ENCODE measurements at regions not wholly inside any gene's neighbourhood (a gene's known extent, or its start where the extent isn't known, plus 50 kb on each side); places are given as distances from the start of the nearest gene placed in this dataset.

DNA sequence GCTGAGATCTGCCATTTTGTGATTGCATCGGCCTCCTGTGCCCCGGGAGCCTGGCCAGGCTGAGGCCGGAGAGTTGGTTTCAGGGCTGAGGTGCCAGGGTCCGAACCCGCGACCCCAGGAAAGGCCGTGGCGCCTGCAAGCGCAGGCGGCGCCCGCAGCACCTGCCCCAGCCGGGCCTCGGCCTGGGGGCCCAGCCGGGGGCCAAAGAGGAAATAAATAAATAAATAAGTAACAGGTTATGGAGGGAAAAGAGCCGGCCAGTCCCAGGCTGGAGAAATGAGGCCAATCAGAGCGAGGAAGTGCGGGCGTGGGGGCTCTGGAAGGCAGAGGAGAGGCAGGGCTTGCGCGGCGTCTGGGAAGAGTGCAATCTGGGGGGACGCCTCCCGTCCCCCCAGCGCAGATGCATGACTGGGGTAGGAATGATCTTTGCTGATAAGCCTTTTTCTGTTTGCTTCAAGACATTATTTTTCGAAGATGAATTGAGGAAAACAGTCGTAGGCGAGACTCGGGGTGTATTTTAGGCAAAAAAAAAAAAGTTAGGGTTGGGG, 145.6 kb upstream of the ZNF536 start (continued):
- peak; percentile 77 for TF ChIP-seq KLF8 (tag by site-specific recombination; IDR thresholded peaks at IDR 0.05)
- no peak for TF ChIP-seq ZNF16 (tag by site-specific recombination; IDR thresholded peaks at IDR 0.05; ENCODE audit: low read depth)
- TF ChIP-seq ZFP37 (tag by site-specific recombination; IDR thresholded peaks at IDR 0.05) = 0 out of 2 replicates have a peak, but pooled peaks have one; percentile 19
- peak; percentile 54; the same call in 1 of the 2 replicates for TF ChIP-seq ZNF629 (tag by site-specific recombination; IDR thresholded peaks at IDR 0.05)
- TF ChIP-seq SP2 (tag by site-specific recombination; IDR thresholded peaks at IDR 0.05) = peak; percentile 81
- TF ChIP-seq MZF1 (tag by site-specific recombination; IDR thresholded peaks at IDR 0.05; ENCODE audit: borderline replicate concordance) = peak; percentile 27; the same call in 1 of the 2 replicates
- TF ChIP-seq ZFP69B (tag by site-specific recombination; IDR thresholded peaks at IDR 0.05) = peak; percentile 79
- TF ChIP-seq ZEB2 (tag by site-specific recombination; IDR thresholded peaks at IDR 0.05) = peak; percentile 87
- TF ChIP-seq ZNF501 (tag by site-specific recombination; IDR thresholded peaks at IDR 0.05) = peak; percentile 57; the same call in 1 of the 2 replicates
- peak; percentile 37; the same call in 1 of the 2 replicates for TF ChIP-seq ZFHX2 (tag by site-specific recombination; conservative IDR thresholded peaks at IDR 0.05)
- TF ChIP-seq, protein P1, sequence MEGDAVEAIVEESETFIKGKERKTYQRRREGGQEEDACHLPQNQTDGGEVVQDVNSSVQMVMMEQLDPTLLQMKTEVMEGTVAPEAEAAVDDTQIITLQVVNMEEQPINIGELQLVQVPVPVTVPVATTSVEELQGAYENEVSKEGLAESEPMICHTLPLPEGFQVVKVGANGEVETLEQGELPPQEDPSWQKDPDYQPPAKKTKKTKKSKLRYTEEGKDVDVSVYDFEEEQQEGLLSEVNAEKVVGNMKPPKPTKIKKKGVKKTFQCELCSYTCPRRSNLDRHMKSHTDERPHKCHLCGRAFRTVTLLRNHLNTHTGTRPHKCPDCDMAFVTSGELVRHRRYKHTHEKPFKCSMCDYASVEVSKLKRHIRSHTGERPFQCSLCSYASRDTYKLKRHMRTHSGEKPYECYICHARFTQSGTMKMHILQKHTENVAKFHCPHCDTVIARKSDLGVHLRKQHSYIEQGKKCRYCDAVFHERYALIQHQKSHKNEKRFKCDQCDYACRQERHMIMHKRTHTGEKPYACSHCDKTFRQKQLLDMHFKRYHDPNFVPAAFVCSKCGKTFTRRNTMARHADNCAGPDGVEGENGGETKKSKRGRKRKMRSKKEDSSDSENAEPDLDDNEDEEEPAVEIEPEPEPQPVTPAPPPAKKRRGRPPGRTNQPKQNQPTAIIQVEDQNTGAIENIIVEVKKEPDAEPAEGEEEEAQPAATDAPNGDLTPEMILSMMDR (tag by site-specific recombination; IDR thresholded peaks at IDR 0.05) = peak; percentile 6; the same call in 1 of the 2 replicates
- TF ChIP-seq SCRT2 (tag by site-specific recombination; IDR thresholded peaks at IDR 0.05) = peak; percentile 99
- peak; percentile 78 for TF ChIP-seq SP7 (tag by site-specific recombination; IDR thresholded peaks at IDR 0.05)
- TF ChIP-seq KLF1 (tag by site-specific recombination; IDR thresholded peaks at IDR 0.05) = no peak
- TF ChIP-seq ZNF660 (tag by site-specific recombination; IDR thresholded peaks at IDR 0.05) = peak; percentile 86
- TF ChIP-seq, protein P2, sequence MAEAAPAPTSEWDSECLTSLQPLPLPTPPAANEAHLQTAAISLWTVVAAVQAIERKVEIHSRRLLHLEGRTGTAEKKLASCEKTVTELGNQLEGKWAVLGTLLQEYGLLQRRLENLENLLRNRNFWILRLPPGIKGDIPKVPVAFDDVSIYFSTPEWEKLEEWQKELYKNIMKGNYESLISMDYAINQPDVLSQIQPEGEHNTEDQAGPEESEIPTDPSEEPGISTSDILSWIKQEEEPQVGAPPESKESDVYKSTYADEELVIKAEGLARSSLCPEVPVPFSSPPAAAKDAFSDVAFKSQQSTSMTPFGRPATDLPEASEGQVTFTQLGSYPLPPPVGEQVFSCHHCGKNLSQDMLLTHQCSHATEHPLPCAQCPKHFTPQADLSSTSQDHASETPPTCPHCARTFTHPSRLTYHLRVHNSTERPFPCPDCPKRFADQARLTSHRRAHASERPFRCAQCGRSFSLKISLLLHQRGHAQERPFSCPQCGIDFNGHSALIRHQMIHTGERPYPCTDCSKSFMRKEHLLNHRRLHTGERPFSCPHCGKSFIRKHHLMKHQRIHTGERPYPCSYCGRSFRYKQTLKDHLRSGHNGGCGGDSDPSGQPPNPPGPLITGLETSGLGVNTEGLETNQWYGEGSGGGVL (tag by site-specific recombination; IDR thresholded peaks at IDR 0.05) = peak; percentile 70
- peak; percentile 46 for TF ChIP-seq ZBTB21 (tag by site-specific recombination; IDR thresholded peaks at IDR 0.05)
- TF ChIP-seq, protein P3, sequence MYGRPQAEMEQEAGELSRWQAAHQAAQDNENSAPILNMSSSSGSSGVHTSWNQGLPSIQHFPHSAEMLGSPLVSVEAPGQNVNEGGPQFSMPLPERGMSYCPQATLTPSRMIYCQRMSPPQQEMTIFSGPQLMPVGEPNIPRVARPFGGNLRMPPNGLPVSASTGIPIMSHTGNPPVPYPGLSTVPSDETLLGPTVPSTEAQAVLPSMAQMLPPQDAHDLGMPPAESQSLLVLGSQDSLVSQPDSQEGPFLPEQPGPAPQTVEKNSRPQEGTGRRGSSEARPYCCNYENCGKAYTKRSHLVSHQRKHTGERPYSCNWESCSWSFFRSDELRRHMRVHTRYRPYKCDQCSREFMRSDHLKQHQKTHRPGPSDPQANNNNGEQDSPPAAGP (tag by site-specific recombination; IDR thresholded peaks at IDR 0.05) = peak; percentile 70; the same call in 1 of the 2 replicates
- TF ChIP-seq, protein P4, sequence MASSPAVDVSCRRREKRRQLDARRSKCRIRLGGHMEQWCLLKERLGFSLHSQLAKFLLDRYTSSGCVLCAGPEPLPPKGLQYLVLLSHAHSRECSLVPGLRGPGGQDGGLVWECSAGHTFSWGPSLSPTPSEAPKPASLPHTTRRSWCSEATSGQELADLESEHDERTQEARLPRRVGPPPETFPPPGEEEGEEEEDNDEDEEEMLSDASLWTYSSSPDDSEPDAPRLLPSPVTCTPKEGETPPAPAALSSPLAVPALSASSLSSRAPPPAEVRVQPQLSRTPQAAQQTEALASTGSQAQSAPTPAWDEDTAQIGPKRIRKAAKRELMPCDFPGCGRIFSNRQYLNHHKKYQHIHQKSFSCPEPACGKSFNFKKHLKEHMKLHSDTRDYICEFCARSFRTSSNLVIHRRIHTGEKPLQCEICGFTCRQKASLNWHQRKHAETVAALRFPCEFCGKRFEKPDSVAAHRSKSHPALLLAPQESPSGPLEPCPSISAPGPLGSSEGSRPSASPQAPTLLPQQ (tag by site-specific recombination; IDR thresholded peaks at IDR 0.05) = peak; percentile 86
- TF ChIP-seq, protein P5, sequence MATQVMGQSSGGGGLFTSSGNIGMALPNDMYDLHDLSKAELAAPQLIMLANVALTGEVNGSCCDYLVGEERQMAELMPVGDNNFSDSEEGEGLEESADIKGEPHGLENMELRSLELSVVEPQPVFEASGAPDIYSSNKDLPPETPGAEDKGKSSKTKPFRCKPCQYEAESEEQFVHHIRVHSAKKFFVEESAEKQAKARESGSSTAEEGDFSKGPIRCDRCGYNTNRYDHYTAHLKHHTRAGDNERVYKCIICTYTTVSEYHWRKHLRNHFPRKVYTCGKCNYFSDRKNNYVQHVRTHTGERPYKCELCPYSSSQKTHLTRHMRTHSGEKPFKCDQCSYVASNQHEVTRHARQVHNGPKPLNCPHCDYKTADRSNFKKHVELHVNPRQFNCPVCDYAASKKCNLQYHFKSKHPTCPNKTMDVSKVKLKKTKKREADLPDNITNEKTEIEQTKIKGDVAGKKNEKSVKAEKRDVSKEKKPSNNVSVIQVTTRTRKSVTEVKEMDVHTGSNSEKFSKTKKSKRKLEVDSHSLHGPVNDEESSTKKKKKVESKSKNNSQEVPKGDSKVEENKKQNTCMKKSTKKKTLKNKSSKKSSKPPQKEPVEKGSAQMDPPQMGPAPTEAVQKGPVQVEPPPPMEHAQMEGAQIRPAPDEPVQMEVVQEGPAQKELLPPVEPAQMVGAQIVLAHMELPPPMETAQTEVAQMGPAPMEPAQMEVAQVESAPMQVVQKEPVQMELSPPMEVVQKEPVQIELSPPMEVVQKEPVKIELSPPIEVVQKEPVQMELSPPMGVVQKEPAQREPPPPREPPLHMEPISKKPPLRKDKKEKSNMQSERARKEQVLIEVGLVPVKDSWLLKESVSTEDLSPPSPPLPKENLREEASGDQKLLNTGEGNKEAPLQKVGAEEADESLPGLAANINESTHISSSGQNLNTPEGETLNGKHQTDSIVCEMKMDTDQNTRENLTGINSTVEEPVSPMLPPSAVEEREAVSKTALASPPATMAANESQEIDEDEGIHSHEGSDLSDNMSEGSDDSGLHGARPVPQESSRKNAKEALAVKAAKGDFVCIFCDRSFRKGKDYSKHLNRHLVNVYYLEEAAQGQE (tag by site-specific recombination; IDR thresholded peaks at IDR 0.05) = 0 out of 2 replicates have a peak, but pooled peaks have one; percentile 36
- peak; percentile 98 for TF ChIP-seq ZBTB8A (tag by site-specific recombination; IDR thresholded peaks at IDR 0.05)
- TF ChIP-seq ZNF114 (tag by site-specific recombination; IDR thresholded peaks at IDR 0.05) = no peak
- TF ChIP-seq ZBTB20 (tag by site-specific recombination; IDR thresholded peaks at IDR 0.05) = peak; percentile 92
- no peak for TF ChIP-seq REPIN1 (tag by site-specific recombination; IDR thresholded peaks at IDR 0.05; ENCODE audit: low read depth)
- TF ChIP-seq OVOL3 (tag by site-specific recombination; IDR thresholded peaks at IDR 0.05) = 0 out of 2 replicates have a peak, but pooled peaks have one; percentile 24
- TF ChIP-seq ZNF600 (tag by site-specific recombination; IDR thresholded peaks at IDR 0.05) = peak; percentile 90
- TF ChIP-seq BCL11B (tag by site-specific recombination; IDR thresholded peaks at IDR 0.05; ENCODE audit: low read depth) = peak; percentile 28; the same call in 1 of the 2 replicates
- peak; percentile 60; the same call in 1 of the 2 replicates for TF ChIP-seq BCL11A (tag by site-specific recombination; IDR thresholded peaks at IDR 0.05; ENCODE audit: low read depth)
- 0 out of 2 replicates have a peak, but pooled peaks have one; percentile 11 for TF ChIP-seq SP3 (tag by site-specific recombination; IDR thresholded peaks at IDR 0.05)
- TF ChIP-seq, protein P6, sequence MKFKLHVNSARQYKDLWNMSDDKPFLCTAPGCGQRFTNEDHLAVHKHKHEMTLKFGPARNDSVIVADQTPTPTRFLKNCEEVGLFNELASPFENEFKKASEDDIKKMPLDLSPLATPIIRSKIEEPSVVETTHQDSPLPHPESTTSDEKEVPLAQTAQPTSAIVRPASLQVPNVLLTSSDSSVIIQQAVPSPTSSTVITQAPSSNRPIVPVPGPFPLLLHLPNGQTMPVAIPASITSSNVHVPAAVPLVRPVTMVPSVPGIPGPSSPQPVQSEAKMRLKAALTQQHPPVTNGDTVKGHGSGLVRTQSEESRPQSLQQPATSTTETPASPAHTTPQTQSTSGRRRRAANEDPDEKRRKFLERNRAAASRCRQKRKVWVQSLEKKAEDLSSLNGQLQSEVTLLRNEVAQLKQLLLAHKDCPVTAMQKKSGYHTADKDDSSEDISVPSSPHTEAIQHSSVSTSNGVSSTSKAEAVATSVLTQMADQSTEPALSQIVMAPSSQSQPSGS (tag by site-specific recombination; IDR thresholded peaks at IDR 0.05; ENCODE audit: low read depth) = no peak
